OCI-LY7 (cell line): ENCODE measurements at regions not wholly inside any gene's neighbourhood (a gene's known extent, or its start where the extent isn't known, plus 50 kb on each side); places are given as distances from the start of the nearest gene placed in this dataset.

Source experiments
- CTCF ChIP-seq: fragments of 200-600 bp; sonication (generic); conservative IDR thresholded peaks from 2 replicates; pipeline ENCODE4 v1.5.1; 2014; ENCODE audit warnings: mild to moderate bottlenecking, antibody characterized with exemption, low read length, moderate library complexity, mixed read lengths
- EZH2phosphoT487 ChIP-seq: fragments of 200-600 bp; sonication (generic); IDR thresholded peaks from 2 replicates; pipeline ENCODE4 v1.6.1; 2018; ENCODE audit warnings: low read depth, borderline replicate concordance, mild to moderate bottlenecking, mixed run types, antibody characterized with exemption, low read length, moderate library complexity, mixed read lengths

GRCh38 chr22:48697223-48697622 is 1130.5 kb downstream of the BRD1 start:
- TF ChIP-seq CTCF: no peak
- TF ChIP-seq EZH2phosphoT487: no peak
